GM18502 (cell line): ENCODE measurements at regions not wholly inside any gene's neighbourhood (a gene's known extent, or its start where the extent isn't known, plus 50 kb on each side); places are given as distances from the start of the nearest gene placed in this dataset.
A peak's percentile ranks its signal among the peaks of the same experiment; 100 is the strongest.
"Not testable (repeated sequence)": the region's sequence is repeated elsewhere in the genome, so short reads cannot be mapped to it uniquely, and the experiment has no call there.

ENCODE experiments used
- ATAC-seq: cut with Tn5 transposase; IDR thresholded peaks from one replicate; pipeline ENCODE4 v1.9.1; 2021; ENCODE audit warnings: mild to moderate bottlenecking; ENCODE audit not compliant: unreplicated experiment, poor library complexity

DNA sequence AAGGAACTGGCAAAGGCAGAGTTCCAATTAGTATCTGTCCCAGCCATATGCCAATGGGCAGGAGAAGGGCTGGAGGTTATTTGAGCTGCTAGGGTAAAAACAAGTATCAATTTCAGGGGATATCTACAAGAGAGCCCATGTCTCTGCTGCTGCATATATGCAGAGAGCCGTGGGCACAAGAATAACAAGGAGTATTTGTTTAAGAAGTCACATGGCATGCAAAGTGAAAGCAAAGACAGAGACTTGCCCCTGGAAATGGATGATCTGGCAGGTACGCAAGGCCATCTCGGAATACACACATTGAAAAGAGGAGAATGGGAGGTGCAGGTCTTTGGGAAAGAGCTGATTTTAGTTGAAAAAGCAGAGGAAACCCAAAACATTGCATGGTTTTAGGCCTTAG is 170.6 kb downstream of the EVA1A start:
- no peak for ATAC-seq

DNA sequence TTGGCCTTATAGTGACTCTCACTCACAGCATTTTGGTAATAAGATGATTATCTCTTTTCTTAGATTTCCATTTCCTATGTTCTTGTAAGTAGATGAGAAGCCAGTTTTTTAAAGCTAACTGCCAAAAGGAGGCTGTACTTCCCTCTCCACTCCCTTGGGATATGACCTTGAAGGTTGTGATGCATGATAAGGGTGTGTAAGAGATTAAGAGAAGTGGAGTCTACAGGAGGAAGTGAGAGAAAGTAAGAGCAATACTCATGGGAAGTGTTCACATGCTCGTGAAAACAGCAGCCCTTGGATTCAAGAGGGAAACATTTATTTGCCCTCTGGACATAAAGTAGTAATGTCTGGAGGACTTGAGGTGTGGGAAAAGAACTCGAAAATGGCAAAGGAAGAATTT is 171.5 kb downstream of the EVA1A start:
- peak; percentile 50 for ATAC-seq

DNA sequence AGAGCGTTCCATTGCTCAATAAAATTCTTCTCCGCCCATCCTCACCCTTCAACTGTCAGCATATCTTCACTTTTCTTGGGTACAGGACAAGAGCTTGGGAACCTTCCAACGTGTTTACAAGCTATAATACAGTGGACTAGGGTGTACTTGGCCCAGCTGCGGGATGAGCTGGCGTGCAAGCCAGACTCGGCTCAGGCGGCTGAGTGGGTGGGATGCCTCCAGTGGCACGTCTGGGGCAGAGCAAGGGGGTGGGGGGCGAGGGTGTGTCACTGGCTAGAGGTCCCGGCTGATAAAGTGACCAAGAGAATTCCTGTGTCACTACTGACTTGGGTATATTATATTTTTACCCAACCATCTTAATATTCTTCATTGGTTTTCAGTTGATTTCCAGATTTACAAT is 179.7 kb downstream of the EVA1A start:
- ATAC-seq = no peak

DNA sequence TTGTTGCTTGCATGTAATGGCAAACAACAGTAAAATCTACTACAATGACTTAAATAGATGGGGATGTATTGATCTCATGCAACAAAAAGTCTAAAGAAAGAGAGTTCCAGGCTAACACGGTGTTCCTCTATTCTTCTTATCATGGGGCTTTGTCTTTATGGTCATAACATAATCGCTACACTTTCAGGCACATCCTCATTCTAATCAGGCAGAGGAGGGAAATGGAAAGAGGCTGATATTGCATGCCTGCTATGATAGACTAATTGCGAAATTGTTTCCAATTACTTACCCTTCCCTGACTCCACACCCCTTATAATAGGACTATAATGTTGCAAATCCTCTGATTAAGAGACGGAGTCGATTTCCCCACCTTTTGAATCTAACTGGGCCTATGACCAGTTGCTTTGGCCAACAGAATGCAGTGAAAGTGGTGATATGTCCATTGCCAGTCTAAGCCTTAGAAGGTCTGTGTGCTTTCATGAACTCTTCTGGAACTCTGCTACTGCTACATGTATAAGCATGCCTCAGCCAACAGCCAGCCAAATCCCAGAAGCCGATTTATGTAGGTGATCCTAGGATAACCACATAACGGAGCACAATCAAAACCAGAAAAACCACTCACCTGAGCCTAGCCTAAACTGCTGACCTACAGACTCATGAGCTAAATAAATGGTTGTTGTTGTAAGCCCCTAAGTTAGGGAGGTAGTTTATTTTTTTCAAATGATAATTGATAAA is 180.3 kb upstream of the TACR1 start:
- no peak for ATAC-seq

DNA sequence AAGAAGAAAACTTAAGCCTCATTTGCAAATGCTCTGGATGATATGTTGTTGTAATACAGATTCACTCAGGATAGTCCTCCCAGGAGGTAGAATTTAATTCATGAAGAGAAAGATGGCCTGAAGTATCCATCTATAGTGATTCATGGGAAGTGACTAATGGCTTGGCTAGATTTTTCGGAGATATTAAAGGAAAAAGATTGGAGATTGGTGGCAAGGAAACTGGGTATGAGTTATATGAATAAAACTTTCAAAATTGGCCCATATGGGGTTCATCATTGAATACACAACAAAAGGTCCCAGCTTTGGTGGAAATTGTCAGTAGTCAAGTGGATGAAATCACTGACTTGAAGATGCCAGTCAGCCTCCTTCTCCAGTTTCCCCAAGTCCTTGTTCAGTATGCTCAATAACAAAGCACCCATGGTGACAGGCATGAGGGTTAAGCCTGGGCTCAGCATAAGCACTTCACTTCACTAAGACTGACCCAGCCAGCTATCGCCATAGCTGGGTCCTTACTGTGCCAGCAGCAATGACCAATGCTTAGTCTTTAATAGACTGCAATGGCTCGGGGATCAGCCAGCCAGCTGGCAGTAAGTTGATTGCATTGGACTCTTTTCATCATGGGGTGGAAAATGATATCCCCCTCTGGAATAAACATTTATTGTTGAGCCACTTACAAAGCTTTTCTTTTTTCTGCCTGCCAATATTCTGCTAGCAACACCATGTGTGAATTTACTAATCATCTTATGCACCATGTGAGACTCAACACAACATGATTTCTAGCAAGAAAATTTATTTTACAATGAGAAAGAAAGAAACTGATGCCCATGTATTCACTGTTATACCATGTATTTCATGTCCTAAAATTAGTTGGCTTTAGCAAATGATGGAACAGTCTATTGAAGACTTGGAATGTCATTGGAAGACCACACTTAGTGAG is 176.6 kb upstream of the TACR1 start:
- no peak for ATAC-seq

DNA sequence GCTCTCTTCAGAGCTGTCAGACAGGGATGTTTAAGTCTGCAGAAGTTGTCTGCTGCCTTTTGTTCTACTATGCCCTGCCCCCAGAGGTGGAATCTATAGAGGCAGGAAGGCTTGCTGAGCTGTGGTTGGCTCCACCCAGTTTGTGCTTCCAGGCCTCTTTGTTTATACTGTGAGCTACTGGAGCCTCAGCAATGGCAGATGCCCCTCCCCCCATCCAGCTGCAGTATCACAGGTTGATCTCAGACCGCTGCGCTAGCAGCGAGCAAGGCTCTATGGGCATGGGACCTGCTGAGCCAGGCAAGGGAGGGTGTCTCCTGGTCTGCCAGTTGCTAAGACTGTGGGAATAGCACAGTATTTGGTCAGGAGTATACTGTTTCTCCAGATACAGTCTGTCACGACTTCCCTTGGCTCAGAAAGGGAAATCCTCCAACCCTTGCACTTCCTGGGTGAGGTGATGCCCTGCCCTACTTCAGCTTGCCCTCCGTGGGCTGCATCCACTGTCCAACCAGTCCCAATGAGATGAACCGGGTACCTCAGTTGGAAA is 175.2 kb upstream of the TACR1 start:
- ATAC-seq = not testable (repeated sequence)

DNA sequence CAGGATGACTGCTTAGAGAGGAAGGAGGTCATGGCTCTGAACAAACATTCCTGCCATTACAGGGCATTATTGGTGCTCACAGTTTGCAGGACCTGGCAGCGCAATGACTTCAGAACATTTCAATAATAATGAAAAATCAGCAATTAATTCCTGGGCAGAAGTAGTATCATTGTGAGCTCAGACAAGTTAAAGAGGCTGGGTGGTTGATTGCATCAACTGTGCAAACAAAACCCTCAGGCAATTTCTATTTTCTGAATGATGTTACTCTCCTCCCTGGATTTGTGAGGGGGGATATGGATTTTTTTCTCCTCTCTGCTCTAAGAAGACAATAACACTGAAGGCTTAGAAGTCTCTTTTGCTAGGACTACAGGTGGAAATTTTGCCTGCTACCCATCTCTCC is 168.1 kb upstream of the TACR1 start:
- no peak for ATAC-seq

DNA sequence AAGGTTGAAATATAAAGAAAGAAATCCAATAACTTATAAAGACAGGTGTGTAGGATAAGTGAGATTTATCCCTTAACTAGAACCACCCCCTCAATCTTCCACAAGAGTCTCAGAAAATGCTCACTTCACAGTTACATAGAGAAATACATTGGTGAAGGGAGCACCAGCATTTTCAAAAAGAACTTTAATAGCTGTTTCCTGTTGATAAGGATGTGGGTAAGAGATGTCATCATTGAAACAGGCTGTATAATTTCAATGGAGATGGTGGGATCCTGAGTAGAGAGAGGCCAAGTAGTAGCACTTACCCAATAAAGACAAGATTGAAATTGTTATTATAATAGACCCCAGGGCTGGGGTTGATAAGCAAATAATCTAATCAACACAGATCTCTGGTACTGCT is 162.2 kb upstream of the TACR1 start:
- no peak for ATAC-seq

DNA sequence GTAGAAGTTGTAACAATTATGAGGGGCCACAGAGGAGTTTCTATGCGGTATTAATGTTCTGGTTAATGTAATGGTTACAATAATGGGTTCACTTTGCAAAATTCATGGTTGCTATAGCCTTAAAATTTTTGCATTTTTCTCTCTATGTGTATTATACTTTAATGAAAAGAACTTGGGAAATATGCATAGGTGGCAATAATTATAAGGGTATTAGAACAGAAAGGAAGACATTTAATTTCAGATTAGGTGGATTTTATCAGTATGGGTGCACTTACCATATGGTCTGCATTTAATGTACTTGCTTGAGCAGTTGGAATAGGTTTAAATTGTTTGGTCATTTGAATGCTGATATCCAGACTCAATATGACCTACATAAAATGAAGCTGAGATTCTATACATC is 161.6 kb upstream of the TACR1 start:
- no peak for ATAC-seq

DNA sequence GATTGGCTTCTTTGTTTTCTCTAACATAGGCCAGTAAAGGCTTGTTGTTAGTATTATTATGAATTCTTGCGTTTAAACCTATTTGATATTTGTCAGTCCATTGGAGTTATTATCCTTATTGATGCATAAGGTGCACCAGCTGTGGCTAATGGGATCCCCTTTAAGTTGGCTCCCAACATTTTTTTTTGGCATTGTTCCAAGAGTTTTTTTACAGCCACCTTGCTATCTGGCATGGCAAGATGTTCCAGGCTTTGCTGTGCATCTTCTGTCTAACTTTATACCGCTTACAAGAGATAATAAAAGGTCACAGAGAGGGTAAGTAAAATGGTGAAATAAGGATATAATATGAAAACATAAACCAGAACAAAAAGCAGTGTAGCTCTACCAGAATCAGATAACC is 157.5 kb upstream of the TACR1 start:
- ATAC-seq = no peak

DNA sequence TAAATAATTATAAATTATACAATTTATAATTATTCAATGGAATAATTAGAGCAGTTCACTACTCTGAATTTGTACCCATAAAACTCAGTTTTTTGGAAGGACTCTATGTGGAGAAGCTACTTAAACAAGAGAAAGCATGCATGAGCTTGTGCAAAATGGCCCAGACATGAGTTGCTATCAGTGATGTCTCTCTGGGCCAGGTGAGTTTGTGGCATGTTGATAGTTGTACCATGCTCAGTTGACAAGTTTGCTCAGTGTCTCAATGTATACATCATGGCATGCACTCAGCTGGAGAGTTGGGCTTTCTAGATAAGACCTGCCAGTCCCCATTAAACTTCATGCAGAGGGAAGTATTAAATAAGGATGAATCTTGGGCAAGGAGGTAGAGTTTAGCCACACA is 153.8 kb upstream of the TACR1 start:
- ATAC-seq = no peak

DNA sequence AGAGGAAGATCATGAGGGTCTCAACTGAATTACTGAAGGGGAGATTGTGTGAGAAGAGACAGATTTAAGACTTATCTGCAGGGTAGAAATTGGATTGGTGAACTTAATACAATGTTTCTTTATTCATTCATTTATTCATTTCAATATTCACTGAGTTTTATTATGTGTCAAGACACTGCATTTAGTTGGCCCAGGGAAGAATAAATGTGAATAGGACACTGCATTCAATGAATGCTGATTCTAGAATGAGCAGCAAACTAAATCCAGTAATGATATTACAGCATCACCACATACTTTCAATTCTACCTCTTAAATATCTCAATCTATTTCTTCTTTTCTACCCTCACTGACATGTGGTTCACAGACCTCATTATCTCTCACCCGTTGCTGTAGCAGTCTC is 149.0 kb upstream of the TACR1 start:
- ATAC-seq = no peak

DNA sequence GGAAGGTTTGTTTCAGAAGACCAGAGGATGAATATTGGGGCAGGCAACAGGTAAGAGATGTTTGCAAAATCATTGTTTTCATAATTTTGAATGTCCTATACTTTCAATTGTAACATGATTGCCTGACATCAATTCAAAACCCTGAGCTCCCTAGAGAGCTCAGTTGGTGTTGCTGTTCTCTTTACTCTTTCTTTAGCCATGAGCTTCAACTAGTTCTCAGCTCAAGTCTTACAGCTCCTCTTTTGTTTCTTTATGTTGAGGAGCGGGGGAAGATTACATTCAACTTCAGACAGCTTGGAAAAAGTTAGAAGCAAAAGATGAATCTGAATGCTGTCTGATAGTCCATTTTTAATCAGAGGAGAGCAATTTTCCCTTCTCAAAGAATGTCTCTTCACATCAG is 144.8 kb upstream of the TACR1 start:
- no peak for ATAC-seq

DNA sequence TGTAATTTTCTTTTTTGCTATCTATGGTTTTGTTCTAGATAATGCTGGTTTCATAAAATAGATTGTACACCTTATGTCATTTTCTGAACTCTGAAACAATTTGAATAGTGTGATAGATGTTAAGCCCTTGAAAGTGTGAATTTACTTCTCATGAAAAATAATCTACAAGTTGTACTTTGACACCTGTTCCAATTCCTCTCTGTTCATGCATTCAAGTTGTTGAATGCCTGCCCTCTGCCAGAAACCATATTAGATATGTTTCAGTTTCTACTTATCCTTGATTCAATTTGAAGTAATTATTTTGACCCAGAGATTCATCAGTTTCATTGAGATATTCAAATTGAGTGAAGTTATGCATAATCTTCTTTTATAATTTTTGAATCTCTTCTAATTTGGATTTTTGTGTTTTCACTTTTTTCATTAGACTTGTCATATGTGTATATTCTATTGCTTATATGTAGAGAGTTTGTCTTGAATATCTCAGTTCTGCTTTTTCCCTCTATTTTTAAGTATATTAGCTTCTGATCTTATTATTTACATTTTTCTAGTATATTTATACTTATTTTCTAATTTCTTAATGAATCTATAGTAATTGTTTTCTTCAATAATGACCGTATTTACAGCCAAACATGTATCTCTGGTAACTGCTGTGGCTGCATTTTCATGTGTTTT is 143.3 kb upstream of the TACR1 start:
- ATAC-seq = peak; percentile 74

DNA sequence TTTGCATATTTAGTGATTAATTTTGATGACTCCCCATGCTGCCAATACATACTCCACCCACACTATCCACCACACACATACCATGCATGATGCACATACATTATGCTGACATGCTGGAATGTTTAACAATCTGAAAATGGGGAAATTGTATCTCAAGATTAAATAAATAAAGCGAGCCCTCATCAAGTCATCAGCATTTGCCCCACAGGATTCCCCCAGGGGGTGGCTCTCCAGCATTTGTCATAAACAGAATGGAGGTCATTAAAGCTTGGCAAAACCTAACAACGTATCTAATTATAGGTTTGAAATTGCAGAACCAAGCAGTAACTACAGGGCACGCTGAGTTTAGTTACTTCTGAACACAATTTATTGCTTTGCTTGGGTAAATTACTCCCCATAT is 141.2 kb upstream of the TACR1 start:
- ATAC-seq = no peak

DNA sequence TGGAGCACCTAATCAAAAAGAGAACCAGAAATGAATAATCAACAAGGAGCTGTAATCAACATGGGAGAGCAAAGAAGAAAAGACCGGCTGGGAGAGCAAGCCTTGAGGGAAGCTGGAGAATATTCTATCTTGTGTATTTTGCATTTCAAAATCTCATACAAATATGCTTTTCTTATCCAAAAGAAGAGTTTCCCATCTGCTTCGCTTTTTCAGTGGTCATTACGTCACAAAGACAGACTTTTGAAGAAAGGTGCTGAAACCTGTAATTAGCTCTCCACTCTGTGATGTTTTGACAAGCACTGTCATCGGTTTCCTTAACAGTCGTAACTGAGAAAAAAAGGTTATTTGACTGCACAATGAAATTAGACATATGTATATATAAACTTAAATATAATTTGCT is 139.1 kb upstream of the TACR1 start:
- no peak for ATAC-seq

DNA sequence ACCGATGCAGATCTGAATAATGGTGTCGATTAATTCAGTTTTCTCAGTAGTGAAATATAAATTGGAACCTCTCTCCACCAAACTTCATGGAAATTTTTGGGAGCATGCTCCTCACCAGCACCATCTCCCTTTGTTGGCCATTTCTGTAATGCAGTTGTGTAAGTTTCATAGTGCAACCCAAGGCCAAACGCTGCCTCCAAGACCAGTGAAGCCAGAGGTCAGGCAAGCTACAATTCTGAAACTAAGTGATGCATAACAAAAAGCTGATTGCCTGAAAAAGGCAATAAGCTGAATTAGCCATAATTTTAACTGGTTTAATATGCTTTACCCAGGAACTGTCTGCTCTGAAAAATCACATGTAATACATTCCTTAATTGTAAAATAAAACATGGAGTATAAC is 138.3 kb upstream of the TACR1 start:
- no peak for ATAC-seq

DNA sequence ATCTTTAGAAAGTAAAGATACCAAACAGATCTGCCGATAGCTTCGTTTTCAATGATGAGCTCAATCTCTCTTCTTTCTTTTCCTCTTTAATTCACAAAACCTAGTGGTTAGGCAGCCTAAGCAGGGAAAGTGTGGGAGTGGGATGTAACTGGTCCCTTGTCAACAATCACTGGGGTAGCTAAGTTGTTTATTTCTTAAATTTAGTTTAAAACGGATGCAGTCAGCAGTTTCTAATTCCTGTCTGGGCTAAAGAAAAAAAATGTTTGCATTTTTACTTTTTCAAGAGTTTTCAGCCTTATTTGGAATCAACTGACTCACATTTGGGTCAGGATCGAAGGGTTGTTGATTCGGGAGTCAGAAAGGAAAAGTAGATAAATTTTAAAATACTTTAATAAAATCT is 137.7 kb upstream of the TACR1 start:
- ATAC-seq = no peak

DNA sequence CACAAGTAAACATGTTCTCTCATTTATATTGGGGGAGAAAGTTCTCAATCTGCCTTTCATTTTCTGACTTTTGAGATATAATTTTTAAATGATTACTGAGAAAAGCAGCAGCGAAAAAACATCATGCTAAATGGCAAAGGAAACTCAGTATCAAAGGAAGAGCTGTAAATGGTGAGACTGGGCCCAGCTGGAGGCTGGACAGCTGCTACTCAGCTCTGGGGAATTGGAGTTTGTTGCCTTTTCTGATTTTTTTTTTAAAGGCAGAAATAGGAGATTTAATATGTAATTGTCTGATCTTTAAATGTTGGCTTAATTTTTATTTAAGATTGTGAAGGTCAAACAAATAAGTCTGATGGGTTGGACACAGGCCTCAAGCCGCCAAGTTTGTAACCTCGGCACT is 137.1 kb upstream of the TACR1 start:
- ATAC-seq = no peak

DNA sequence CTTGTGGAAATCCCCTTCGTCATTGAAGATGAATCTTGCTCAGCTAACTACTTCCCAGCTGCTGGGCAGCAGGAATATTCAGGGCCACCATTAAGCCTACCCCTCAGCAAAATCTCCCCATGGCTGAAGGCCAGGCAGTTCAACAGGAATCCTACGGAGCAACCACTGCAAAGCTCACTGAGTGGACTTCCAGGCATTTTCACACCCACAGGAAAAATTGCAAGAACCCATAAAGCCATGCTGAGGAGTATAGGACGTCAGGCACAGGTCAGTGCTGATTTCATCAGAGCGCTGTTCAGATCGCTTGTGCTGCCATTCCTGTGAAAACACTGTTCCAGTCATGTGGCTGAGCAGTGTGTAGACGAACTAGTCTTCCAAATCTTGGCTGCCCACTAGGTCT is 134.8 kb upstream of the TACR1 start:
- ATAC-seq = no peak

DNA sequence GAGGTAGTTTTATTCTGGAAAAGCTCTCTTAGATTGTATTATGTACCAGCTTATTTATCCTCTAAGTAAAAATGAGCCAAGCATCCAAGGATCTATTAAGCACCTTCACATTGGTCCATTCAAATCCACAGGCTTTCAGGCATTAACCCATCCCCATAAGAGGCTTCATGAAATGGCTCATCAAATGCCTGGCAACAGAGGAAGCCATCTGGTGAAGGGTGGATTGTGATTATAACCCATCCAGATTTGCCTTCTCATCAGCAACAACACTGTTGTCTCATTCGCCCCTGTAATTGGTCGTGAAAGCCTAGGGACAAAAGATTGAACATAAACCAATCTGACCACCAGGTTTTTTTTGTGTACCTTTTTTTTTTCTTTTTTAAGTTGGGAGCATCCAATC is 134.3 kb upstream of the TACR1 start:
- ATAC-seq = no peak
